ENCODE measurements at regions not wholly inside any gene's neighbourhood (a gene's known extent, or its start where the extent isn't known, plus 50 kb on each side); places are given as distances from the start of the nearest gene placed in this dataset.
A peak's percentile ranks its signal among the peaks of the same experiment; 100 is the strongest.

DNA sequence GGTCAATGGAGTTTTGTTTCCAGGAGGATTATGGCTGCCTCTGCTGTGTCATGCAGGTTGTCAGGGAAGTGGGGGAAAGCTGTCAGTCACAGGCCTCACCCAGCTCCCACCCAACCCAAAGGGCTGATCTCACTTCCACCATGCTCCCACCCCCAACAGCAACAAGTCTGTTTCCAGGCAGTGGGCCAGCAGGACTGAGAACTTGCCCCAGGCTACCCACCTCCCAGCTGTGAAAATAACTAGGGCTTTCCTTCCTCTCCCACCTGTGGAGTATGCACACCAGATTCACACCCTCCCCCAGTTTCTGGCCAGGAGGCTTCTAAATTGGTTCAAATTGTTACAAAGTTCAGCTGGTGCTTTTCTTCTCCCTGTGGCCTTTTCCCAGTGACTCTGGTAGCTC lies 95.6 kb upstream of the ACVR1 start:
- TF ChIP-seq, protein P1, sequence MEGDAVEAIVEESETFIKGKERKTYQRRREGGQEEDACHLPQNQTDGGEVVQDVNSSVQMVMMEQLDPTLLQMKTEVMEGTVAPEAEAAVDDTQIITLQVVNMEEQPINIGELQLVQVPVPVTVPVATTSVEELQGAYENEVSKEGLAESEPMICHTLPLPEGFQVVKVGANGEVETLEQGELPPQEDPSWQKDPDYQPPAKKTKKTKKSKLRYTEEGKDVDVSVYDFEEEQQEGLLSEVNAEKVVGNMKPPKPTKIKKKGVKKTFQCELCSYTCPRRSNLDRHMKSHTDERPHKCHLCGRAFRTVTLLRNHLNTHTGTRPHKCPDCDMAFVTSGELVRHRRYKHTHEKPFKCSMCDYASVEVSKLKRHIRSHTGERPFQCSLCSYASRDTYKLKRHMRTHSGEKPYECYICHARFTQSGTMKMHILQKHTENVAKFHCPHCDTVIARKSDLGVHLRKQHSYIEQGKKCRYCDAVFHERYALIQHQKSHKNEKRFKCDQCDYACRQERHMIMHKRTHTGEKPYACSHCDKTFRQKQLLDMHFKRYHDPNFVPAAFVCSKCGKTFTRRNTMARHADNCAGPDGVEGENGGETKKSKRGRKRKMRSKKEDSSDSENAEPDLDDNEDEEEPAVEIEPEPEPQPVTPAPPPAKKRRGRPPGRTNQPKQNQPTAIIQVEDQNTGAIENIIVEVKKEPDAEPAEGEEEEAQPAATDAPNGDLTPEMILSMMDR (IDR thresholded peaks at IDR 0.05): no peak
- H3K27me3 ChIP-seq (ENCODE audit: low read depth): no peaks in the 10 kb centered on the region
- ATAC-seq (no peak), DNase-seq (no peak)
- H3K36me3 ChIP-seq: no peaks in the 10 kb centered on the region
- H3K27ac ChIP-seq: no peak overlapping the region
- intact Hi-C loops (cut with DNase I): no loop called here
- H3K4me1 ChIP-seq: no peaks in the 10 kb centered on the region
- no peak overlapping the region for H3K4me3 ChIP-seq
- H3K9me3 ChIP-seq: no peaks in the 10 kb centered on the region

DNA sequence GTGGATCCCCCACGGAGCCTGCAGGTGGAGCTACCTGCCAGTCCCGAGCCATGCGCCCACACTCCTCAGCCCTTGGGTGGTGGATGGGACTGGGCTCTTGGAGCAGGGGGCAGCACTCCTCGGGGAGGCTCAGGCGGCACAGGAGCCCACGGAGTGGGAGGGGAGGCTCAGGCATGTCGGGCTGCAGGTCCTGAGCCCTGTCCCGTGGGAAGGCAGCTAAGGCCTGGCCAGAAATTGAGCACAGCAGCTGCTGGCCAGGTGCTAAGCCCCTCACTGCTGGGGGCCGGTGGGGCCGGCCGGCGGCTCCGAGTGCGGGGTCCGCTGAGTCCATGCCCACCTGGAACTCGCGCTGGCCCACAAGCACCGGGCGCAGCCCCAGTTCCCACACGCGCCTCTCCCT lies 91.7 kb upstream of the ACVR1 start:
- Histone ChIP-seq H3K27ac (no peak overlapping the region), H3K27me3 (ENCODE audit: low read depth) (no peaks in the 10 kb centered on the region), H3K4me3 (no peak overlapping the region), H3K36me3 (no peaks in the 10 kb centered on the region), H3K4me1 (no peaks in the 10 kb centered on the region), H3K9me3 (no peaks in the 10 kb centered on the region)
- intact Hi-C loops (cut with DNase I): no loop called here
- ATAC-seq (no peak), DNase-seq (no peak)
- TF ChIP-seq, protein P1 (IDR thresholded peaks at IDR 0.05): no peak

DNA sequence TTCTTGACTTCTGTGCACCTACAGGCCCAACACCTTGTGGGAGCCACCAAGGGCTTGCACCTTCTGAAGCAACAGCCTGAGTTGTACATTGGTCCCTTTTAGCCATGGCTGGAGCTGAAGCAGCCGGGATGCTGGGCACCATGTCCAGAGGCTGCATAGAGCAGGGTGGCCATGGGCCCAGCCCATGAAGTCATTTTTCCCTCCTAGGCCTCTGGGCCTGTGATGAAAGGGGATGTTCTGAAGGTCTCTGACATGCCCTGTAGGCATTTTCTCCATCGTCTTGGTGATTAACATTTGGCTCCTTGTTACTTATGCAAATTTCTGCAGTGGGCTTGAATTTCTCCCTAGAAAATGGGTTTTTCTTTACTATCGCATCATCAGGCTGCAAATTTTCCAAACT lies 83.1 kb upstream of the ACVR1 start:
- Histone ChIP-seq H3K27ac (no peak overlapping the region), H3K4me3 (no peak overlapping the region), H3K4me1 (no peaks in the 10 kb centered on the region), H3K36me3 (no peaks in the 10 kb centered on the region), H3K9me3 (peaks cover 25% of the 10 kb centered on the region), H3K27me3 (ENCODE audit: low read depth) (no peaks in the 10 kb centered on the region)
- intact Hi-C loops (cut with DNase I): no loop called here
- TF ChIP-seq, protein P1 (IDR thresholded peaks at IDR 0.05): no peak
- DNase-seq: no peak
- ATAC-seq: no peak

DNA sequence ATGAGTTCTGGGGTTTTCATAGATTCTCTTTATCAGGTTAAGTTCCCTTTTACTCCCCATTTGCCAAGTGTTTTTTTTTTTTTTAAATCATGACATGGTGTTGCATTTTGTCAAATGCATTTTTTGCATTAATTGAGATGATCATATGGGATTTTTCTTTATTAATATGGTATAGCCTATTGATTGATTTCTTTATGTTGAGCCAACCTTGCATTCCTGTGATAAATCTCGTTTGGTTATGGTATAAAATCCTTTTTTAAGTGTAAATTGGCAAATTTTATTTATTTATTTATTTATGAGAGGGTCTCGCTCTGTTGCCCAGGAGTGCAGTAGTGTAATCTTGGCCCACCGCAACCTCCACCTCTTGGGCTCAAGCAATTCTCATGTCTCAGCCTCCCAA lies 81.5 kb upstream of the ACVR1 start:
- no peak for ATAC-seq
- TF ChIP-seq, protein P1 (IDR thresholded peaks at IDR 0.05): no peak
- H3K36me3 ChIP-seq: no peaks in the 10 kb centered on the region
- no peaks in the 10 kb centered on the region for H3K4me1 ChIP-seq
- intact Hi-C loops (cut with DNase I): no loop called here
- no peak for DNase-seq
- H3K4me3 ChIP-seq: no peak overlapping the region
- H3K9me3 ChIP-seq: peaks cover 25% of the 10 kb centered on the region
- no peaks in the 10 kb centered on the region for H3K27me3 ChIP-seq (ENCODE audit: low read depth)
- no peak overlapping the region for H3K27ac ChIP-seq

DNA sequence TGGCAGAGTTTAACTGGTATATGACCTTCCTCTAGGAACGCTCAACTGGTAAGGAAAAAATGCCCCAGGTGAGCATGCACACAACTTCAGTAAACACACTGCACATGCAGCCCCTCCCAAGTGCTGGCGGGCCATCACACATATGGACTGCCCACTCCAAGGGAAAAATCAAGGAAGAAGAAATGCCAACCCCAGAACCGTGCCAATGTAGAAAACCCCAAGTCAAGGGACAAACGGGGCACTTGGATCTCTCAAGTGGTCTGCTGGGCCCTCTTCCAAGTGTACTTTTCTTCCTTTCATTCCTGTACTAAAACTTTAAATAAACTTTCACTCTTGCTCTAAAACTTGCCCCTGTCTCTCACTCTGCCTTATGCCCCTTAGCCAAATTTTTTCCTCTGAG lies 76.4 kb upstream of the ACVR1 start:
- intact Hi-C loops (cut with DNase I): no loop called here
- Histone ChIP-seq H3K4me3 (no peak overlapping the region), H3K4me1 (no peaks in the 10 kb centered on the region), H3K36me3 (no peaks in the 10 kb centered on the region), H3K27me3 (ENCODE audit: low read depth) (no peaks in the 10 kb centered on the region), H3K9me3 (peaks cover 19% of the 10 kb centered on the region), H3K27ac (no peak overlapping the region)
- TF ChIP-seq, protein P1 (IDR thresholded peaks at IDR 0.05): no peak
- DNase-seq: no peak
- peak; percentile 54 to 59 for ATAC-seq

DNA sequence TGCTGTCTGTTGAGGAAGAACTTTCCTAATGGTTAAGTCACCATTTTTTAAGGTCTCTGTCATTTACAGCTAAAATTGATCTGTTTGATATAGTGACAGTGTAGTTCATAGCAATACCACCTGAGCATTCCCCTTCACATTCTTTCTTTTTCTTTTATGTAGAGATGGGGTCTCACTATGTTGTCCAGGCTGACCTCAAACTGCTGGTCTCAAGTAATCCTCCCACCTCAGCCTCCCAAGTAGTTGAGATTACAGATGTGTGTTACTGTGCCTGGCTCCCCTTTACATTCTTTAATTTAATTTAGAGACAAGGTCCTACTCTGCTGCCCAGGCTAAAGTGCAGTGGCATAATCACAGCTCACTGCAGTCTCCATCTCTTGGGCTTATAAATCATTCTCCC lies 72.7 kb upstream of the ACVR1 start:
- ATAC-seq: no peak
- no peak for DNase-seq
- H3K4me1 ChIP-seq: no peaks in the 10 kb centered on the region
- intact Hi-C loops (cut with DNase I): no loop called here
- TF ChIP-seq, protein P1 (IDR thresholded peaks at IDR 0.05): no peak
- no peaks in the 10 kb centered on the region for H3K27me3 ChIP-seq (ENCODE audit: low read depth)
- H3K36me3 ChIP-seq: no peaks in the 10 kb centered on the region
- H3K27ac ChIP-seq: no peak overlapping the region
- no peaks in the 10 kb centered on the region for H3K9me3 ChIP-seq
- H3K4me3 ChIP-seq: no peak overlapping the region
